AG09309 (cell line): ENCODE measurements at regions not wholly inside any gene's neighbourhood (a gene's known extent, or its start where the extent isn't known, plus 50 kb on each side); places are given as distances from the start of the nearest gene placed in this dataset.
"Not testable (repeated sequence)": the region's sequence is repeated elsewhere in the genome, so short reads cannot be mapped to it uniquely, and the experiment has no call there.

Experiments used
- DNase-seq: peaks from one replicate; pipeline ENCODE4 v3.0.0-alpha.2; 2010; ENCODE audit warnings: low read depth
- H3K4me3 ChIP-seq: 2 replicates; pipeline ENCODE4 v1.5.1; 2011; ENCODE audit warnings: mild to moderate bottlenecking, low read depth, low read length, moderate library complexity; ENCODE audit not compliant: control insufficient read depth
- CTCF ChIP-seq: IDR thresholded peaks from 2 replicates; pipeline ENCODE4 v1.5.1; 2011; ENCODE audit warnings: mild to moderate bottlenecking, low read depth, low read length, inconsistent platforms; ENCODE audit not compliant: insufficient read depth, control insufficient read depth; ENCODE audit errors: missing control alignments

- DNase-seq = no peak
- no peak for TF ChIP-seq CTCF
- no peak overlapping the region for H3K4me3 ChIP-seq
These were observed 351.2 kb upstream of the PCDH10 start for GRCh38 chr4:132797856-132798255.

GRCh38 chr4:132809298-132810032, 339.6 kb upstream of the PCDH10 start:
- H3K4me3 ChIP-seq = no peak overlapping the region
- no peak for DNase-seq
- no peak for TF ChIP-seq CTCF

GRCh38 chr4:132813061-132813460, 336.0 kb upstream of the PCDH10 start:
- DNase-seq, H3K4me3 ChIP-seq: not testable (repeated sequence)

- no peak overlapping the region for H3K4me3 ChIP-seq
These were observed 331.0 kb upstream of the PCDH10 start for GRCh38 chr4:132818091-132818490.

GRCh38 chr4:132823419-132823818, 325.7 kb upstream of the PCDH10 start:
- H3K4me3 ChIP-seq = no peak overlapping the region
- TF ChIP-seq CTCF = no peak
- DNase-seq = no peak

More at GRCh38 chr4:132818091-132818490, 331.0 kb upstream of the PCDH10 start:
- DNase-seq = no peak
- no peak for TF ChIP-seq CTCF

GRCh38 chr4:132824761-132825160, 324.3 kb upstream of the PCDH10 start:
- H3K4me3 ChIP-seq = no peak overlapping the region
- DNase-seq = no peak
- no peak for TF ChIP-seq CTCF

GRCh38 chr4:132827522-132827921, 321.6 kb upstream of the PCDH10 start:
- DNase-seq = no peak
- no peak for TF ChIP-seq CTCF
- H3K4me3 ChIP-seq = no peak overlapping the region
